ENCODE measurements at regions not wholly inside any gene's neighbourhood (a gene's known extent, or its start where the extent isn't known, plus 50 kb on each side); places are given as distances from the start of the nearest gene placed in this dataset.

DNA sequence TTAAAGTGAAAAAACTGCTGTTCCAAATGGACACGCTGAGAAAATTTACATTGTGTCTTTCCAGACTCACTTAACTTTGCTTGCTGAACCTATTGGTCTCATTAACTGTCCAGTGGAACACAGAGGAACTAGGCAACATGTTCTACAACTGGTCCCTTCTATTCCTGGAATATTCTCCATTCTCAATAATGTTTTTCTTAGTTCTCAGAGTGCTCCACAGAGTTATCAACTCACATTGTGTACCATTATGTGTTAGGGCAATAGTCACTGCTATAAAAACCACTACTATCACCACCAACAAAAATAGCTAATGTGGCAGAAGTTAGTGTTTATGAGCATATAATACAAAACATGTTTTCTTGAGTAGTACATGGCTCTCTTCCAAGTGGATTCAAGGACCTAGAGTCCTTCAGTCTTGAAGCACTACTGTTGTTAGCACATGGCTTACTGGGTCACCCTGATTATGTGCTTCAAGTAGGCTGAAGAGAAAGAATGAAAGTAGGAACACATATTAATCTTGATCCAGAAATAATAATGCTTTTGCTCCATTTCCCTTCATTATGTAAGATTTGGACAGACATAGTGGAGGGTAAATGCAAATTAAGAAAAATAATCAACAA lies 865.3 kb upstream of the HS3ST1 start:
- DNase-seq = no peak

DNA sequence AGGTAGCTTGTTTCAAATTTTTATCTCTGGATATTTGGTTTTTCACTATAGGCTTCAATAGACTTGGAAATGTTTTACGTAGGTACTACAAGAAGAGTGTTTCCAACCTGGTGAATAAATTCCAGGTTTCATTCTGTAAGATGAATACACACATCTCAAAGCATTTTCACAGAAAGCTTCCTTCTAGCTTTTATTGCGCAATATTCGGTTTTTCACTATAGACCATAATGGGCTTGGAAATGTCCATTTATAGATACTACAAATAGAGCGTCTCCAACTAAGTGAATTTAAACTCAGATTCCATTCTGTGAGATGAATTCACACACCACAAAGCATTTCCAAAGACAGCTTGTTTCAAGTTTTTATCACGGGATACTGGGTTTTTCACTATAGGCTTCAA lies 857.7 kb upstream of the HS3ST1 start:
- no peak for DNase-seq

DNA sequence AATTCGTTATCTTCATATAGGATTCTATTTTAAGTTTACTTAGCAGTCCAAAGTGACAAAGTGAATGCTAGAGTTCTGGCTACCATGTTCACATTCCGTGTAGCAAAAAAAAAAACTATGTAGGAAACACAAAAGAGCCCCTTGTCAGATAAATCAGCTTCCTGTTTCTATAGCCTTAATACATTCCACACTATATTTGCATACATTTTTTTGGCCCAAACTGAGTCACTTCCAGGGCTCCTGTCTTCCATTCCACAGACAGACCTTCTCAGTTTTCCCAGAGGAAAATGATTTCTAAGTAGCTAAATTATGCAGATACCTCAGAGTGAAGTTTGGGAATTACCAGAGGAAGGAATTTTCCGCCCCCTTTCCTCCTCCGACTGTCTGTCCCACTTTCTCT lies 841.9 kb upstream of the HS3ST1 start:
- peak in 1 of 2 experiments; percentile 20 for DNase-seq

DNA sequence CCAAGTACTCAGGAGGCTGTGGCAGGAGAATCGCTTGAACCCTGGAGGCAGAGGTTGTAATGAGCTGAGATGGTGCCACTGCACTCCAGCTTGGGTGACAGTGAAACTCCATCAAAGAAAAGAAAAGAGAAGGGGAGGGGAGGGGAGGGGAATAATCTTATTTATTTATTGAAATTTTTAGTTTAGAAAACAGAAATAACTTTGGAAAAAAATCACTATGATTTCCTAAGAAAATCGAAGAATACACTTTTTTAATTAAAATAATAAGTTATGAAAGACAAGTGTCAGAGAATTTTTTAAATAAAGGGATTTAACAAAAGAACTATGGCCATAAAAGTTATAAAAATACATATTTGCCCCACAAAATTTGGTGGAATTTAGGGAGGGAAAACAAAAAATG lies 836.9 kb upstream of the HS3ST1 start:
- no peak for DNase-seq

DNA sequence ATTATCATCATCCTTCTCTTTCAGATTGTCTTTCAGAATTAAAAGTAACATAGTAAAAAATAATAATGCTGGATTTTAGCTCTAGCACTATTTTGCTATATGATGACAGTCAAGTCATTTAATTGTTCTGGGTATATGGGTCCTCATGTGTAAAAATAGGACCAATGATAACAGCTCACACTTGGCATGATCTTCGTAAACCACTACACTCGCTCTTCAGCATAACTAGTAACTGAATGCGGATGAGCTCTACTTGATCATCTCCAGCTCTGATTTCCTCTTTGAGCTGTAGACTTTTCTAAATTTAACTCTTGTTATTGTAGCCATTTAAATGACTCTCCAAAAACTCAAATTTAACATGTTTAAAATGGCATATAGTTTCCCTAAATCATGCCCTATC lies 831.8 kb upstream of the HS3ST1 start:
- DNase-seq = no peak

DNA sequence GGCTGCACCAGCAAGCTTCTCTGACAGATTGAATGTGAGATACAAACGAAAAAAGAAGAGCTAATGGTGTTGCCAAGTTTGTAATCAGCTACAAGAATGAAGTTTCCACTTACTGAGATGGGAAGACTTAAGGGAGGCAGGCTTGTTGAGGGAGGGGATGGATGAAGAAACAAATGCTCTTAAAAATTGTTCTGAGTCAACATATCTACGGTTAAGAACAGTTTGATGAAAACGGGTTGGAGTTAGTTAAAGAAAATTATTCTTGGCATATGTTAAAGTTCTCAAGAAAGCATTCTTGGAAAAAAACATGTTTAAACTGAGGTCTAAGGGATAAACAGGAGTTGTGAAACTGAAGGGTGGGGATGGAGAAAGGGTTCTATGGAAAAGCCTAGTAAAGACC lies 816.3 kb upstream of the HS3ST1 start:
- no peak for DNase-seq

DNA sequence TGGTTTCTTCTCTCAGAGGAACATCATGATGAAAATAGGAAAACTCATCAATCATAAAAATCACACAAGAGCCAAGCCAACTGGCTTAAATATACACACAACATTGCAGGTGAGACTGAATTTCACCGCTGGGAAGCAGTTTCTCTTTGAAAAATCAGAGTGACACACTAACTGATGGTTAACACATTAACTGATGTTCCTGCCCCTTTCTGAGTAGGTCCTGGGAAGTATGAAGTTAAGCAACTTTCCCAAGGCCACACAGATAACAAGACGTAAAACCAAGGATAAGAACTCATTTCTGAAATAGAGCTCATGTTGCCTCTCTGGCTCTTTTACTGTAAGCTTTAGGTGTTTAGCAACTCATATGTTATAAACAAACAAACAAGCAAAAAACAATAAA lies 813.7 kb upstream of the HS3ST1 start:
- no peak for DNase-seq

DNA sequence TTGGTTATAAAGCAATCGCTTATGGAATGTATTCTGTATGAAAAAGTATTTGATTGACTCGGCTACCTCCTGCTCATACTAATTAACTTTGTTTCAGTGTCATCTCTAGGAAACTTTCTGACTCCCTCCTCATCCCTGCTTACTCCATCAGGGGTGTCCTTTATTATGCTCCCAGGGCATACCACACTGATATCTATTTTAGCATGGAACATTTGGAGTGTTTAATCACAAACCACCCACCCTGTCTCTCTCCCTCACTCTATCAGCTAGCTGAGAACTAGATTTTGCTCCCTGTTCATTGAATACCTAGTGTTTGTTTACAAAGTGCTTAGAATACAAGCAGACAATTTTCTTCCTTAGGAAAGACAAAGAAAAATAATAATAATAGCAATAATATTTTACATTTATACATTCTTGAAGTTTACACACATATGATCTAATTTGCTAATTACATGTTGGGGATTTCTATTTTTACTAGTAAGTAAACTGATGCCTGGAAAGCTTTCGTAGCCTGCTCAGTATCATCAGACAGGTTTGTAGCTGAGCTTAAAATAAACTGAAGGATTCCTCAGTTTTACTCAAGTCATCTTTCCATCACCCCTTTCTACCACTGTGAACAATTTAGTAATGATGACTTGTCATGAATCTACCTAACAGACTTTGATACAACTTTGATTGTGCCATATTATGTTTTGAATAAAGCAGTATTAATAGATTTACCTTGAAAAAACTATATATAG lies 811.4 kb upstream of the HS3ST1 start:
- no peak for DNase-seq

DNA sequence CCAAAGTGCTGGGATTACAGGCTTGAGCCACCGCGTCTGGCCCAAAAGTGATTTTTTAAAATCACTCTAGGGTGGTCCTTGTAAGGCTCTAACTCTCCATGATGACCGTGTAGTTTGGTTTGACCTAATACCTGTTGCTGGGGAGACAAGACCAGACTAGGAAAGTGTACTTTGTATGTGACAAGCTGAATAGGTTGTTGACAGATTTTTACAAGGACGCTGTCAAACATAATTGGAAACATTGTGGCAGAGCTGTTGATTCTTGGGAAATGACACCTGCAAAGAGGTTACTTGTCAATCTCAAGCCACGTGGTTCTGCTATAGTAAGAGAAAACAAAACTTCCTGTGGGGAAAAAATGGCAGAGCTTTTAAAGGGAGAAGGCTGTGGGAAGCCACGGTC lies 802.4 kb upstream of the HS3ST1 start:
- DNase-seq = no peak

DNA sequence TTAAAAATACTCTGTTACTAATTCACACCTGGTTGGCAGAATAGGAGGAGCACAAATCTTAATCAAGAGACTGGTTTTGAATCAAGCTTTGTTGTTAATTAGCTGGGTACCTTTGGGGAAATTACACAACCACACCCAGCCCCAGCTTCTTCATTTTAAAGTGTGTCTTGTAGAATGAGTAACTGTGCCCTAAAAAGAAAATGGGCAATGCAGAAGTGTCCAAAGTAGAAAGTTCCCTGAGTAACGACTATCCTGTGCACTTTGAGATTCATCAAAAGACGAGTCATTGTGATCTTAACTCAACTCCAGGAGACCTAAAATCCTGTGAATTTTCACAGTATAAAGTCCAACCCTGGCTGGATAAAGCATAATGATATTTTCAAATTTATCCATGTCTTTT lies 792.3 kb upstream of the HS3ST1 start:
- DNase-seq = no peak

DNA sequence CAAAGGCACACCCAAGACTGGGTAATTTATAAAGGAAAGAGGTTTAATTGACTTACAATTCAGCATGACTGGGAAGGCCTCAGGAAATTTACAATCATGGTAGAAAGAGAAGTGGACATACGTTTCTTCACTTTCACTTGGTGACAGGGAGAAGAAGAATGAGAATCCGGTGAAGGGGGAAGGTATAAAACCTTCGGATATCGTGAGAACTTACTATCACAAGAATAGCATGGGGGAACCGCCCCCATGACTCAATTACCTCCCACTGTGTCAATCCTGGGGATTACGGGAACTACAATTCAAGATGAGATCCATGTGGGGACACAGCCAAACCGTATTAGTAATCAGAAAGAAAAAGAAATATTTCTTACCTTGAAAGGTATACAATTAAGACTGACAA lies 782.9 kb upstream of the HS3ST1 start:
- no peak for DNase-seq

DNA sequence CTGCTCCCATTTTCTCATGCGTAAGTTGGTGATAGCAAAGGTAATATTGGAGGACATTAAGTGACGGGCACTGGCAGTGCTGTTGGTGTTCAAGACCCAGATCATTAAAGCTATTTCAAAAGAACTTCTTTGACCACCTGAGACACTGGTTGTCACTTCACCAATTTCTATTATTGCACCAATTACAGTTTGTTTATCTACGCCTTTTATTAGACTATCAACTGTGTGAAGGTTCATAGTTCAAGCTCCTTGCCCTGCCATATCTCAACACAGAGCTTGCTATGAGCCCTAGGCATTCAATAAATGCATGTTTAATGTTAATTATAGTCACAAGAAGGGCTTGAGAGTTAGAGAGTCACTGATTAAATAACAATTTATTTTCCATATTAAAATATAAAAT lies 778.7 kb upstream of the HS3ST1 start:
- no peak for DNase-seq

DNA sequence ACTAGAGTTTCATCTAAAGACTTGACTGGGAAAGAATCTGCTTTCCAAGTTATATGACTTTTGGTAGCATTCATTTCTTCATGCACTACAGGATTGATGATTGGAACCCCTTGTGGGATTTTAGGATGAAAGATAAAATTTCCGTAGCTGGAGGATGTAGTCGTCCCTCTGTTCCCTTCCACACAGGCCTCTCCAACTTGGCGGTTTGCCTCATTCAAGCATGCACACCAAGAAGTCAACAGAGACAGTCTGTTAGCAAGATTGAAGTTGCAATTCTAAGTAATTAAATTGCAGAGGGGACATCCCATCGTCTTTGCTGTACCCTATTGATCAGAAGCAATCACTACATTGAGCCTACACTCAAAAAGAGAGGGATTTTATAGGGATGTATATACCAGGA lies 777.4 kb upstream of the HS3ST1 start:
- no peak for DNase-seq

DNA sequence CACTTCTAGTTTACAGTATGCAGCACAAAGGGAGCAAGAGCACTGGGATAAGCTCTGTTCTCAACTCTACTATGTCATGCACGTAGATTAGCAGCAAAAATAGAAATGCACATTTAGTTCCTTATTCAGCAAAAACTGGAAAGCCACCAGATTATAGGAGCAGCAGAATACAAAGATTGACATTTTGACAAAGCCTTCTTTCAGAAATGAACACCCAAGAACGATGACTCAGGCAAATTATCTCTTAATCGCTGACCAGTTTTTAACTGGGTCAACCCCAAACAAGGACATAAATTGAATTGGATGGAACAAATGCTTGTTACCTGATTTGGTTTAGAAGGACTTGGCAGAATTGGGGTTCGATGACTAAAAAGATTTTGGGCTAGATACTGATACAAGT lies 775.3 kb upstream of the HS3ST1 start:
- DNase-seq = no peak

DNA sequence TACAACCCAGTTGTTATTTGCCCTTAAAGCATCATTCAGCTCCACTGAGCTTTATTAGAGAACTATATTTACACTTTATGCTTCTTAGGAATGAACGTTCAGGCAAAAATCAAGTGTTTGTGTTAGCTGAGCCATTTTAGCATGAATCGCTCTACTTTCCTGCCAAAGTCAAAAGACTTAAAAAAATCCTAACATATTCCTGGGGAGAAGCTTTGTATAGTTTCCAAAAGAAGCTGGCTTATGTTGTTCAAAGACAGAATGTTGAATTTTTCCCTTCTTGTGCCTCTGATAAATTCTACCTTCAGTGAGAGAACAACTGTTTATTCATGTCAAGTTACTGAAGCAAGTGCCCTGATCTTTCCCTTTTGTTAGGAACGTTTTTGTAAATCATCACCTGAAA lies 771.5 kb upstream of the HS3ST1 start:
- DNase-seq = no peak

DNA sequence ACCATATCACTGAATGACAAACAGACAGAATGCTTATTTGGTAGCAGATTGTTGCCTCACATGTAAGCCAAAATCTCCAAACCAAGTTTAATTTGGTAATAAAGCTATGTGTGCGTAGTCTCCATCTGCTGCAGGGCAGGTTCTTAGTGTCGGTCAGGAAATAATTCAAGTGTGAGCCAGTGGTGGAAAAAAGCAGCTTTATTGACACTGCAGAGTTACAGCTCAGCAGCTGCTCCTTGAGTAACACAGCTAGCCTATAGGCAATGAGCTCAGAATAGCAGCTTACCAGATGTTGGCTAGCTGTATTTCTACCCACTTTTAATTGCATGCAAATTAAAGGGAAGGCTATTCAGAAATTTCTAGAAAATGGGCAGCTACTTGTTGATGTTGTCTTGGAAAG lies 757.8 kb upstream of the HS3ST1 start:
- DNase-seq = no peak

DNA sequence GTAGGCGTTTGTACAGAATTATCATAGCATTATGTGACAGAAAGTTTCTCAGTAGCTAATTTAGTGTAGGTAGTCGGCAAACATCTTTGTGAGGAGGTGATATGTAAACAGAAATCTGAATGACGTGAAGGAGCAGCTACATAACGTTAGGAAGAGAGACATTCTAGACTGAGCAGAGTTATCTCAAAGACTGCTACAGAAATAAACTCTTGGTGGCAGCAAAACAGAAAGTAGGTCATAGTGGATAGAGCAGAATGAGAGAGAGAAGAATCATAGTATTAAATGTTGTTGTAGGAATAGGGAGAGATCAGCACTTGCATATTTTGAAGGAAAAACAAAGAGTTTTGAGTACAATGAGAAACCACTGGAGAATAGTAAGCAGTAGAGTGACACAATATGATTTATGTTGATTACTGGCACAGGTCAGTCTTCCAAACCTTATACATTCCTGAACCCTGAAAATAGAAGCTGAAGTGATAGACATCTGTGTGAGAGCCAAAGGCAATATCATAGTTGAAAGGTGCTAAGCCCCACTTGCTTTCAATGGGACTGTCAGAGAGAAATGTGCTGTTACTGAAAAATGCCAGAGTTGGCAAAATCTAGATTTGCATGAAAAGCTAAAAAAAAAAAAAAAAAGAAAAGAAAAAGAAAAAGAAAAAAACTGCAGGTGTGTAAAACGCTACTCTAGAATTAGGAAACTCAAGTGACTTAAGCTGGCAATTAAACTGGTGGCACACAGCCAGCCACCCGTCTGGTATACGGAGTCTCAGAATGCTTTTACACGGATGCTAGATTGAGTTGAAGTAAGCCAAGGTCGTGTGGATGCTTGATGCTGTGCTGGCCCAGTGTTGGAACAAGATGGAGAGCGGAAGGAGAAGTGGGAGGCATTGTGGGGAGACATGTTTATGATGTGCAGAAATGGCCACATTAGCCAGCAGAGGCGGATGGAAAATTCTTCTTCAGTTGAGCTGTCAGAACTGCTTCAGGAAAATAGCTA lies 750.2 kb upstream of the HS3ST1 start:
- DNase-seq = no peak

DNA sequence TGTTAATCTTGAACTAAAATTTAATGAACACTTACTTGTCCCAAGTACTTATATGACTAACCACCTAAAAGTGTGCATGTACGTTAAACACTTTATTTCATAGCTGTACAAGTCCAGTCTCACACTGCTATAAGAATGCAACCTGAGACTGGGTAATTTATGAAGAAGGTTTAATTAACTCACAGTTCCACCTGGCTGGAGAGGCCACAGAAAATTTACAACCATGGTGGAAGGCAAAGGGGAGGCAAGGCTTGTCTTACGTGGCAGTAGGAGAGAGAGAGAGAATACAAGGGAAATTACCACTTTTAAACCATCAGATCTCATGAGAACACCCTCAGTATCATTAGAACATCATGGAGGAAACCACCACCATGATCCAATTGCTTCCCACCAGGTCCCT lies 748.7 kb upstream of the HS3ST1 start:
- DNase-seq = no peak

DNA sequence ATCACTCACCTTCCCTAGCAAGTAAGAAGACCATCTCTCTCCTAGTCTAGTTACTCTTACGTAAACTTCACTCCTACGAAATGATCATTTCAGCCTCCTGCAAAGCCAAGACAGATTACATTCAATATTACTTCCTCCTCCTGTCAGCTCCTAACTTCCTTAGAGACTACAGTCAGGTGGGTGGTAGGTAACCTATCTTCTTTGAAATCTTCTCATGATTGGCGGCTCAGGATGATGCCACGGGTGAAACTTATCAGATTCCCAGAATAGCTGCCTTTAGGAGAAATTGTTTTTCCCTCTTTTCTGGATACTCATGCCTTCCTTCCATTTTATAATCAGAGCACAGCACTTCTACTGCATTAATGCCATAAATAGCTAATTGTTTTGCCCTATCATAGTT lies 744.8 kb upstream of the HS3ST1 start:
- DNase-seq = no peak

DNA sequence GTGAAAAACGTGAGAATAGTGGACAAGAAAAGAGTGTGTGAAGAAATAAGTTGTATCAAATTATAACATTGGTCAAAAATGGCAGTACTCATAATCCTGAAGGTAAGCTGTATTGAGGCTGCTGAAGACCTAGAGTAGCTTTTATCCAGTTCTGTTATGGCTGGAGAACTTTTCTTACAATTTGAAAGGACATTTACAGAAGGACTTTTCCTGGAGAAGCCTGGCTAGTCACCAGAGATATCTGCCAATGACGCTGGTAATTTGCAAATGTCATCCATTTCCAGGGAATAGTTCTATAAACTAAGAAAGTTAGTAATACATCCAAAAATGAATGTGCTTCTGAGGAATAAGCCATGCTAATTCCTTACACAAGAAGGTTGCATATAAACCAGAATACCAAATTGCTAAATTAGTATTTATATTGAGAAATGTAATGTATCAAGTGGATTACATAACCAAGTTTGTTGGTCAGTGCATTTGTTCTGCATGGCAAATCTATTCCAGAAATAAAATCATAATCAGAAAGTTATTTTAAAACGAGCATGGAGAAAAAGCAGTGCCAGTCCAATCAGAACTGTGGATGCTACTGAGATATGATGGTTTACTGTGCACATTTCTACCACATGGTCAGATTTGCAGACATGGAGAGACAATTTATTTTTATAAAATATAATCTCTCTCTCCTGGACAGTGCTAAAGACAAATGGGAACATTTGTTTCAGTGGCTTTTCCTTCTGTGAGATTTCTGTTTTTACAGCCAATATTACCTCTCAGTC lies 743.7 kb upstream of the HS3ST1 start:
- no peak for DNase-seq

DNA sequence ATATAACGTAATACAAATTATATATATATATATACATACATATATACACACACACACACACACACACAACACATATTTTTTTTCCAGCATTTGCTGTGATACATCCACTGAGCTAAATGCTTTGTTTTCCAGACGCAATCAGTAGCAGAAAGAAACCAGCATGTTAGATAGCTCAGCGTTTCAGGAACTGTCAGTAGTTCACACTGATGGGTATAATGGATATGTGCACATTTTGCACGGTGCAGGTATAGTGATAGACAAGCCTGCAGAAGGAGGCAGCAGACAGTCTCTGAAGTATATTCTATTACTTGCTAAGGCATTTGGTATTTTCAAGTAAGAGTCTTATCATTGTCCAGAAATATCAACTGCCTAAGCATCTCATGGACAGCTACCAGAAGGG lies 741.6 kb upstream of the HS3ST1 start:
- no peak for DNase-seq

DNA sequence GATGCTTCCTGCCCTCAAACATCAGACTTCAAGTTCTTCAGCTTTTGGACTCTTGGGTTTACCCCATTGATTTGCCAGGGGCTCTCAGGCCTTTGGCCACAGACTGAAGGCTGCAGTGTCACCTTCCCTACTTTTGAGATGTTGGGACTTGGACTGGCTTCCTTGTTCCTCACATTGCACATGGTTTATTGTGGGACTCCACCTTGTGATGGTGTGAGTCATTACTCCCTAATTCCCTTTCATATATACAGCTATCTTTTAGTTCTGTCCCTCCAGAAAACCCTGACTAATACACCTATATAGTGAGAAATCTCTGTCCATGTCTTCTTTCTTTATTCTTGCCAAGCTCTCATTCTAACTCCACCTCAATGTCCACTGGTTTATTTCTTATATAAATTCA lies 736.9 kb upstream of the HS3ST1 start:
- no peak for DNase-seq

DNA sequence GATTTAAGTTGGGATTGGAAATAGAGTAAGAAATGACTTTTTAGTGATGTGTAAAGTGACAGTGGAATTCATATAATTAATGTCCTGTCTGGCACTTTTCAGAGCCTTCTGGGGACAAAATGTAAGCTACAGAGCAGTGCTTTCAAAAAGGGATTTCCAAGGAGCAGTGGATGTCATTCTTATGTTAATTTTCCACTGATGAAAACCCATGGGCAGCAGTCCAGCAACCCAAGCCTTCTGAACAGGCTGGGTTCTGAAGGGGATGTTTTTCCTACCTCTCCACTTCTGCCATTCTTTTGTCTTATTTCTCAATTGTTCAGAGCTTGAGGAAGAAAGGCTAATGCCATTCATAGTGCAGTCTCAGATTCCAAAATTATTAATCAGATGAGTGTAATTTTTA lies 717.6 kb upstream of the HS3ST1 start:
- no peak for DNase-seq

Measured in NCI-H526 (cell line).